ENCODE measurements at regions not wholly inside any gene's neighbourhood (a gene's known extent, or its start where the extent isn't known, plus 50 kb on each side); places are given as distances from the start of the nearest gene placed in this dataset.
A peak's percentile ranks its signal among the peaks of the same experiment; 100 is the strongest.
"Not testable (repeated sequence)": the region's sequence is repeated elsewhere in the genome, so short reads cannot be mapped to it uniquely, and the experiment has no call there.

GRCh38 chr3:156038869-156039268, 81.5 kb upstream of the KCNAB1 start:
- Histone ChIP-seq H3K36me3 (no peaks in the 10 kb centered on the region), H3K4me1 (no peaks in the 10 kb centered on the region), H3K27me3 (no peaks in the 10 kb centered on the region), H3K9me3 (no peaks in the 10 kb centered on the region), H3K27ac (no peak overlapping the region), H3K4me3 (no peak overlapping the region)
- TF ChIP-seq EP300 (IDR thresholded peaks at IDR 0.05) (no peak), CTCF (IDR thresholded peaks at IDR 0.05) (no peak), POLR2A (IDR thresholded peaks at IDR 0.05) (no peak)
- WGBS, 2 donors = 91 to 95% methylated on average over 1 of the region's 1 CpG
- no peak for DNase-seq (ENCODE audit: low spot score in 2 of 2)

- H3K36me3 ChIP-seq = no peaks in the 10 kb centered on the region
- WGBS, 2 donors = 53 to 65% methylated on average over 1 of the region's 1 CpG
- H3K27me3 ChIP-seq = no peaks in the 10 kb centered on the region
- no peak overlapping the region for H3K4me3 ChIP-seq
- TF ChIP-seq CTCF (IDR thresholded peaks at IDR 0.05) (no peak), POLR2A (IDR thresholded peaks at IDR 0.05) (no peak), EP300 (IDR thresholded peaks at IDR 0.05) (no peak)
- H3K9me3 ChIP-seq = no peaks in the 10 kb centered on the region
- no peak for DNase-seq (ENCODE audit: low spot score in 2 of 2)
- no peaks in the 10 kb centered on the region for H3K4me1 ChIP-seq
- no peak overlapping the region for H3K27ac ChIP-seq
Observed at GRCh38 chr3:156040041-156040440, 80.3 kb upstream of the KCNAB1 start.

- DNase-seq (ENCODE audit: low spot score in 2 of 2); H3K27ac ChIP-seq; H3K4me1 ChIP-seq; H3K27me3 ChIP-seq; H3K9me3 ChIP-seq; H3K4me3 ChIP-seq; H3K36me3 ChIP-seq: not testable (repeated sequence)
- WGBS, 2 donors = 93 to 99% methylated on average over 13 to 35 of the region's 36 CpGs
Observed at GRCh38 chr3:156041216-156041841, 79.0 kb upstream of the KCNAB1 start.

- not testable (repeated sequence) for H3K4me3 ChIP-seq; H3K4me1 ChIP-seq; H3K9me3 ChIP-seq; H3K27me3 ChIP-seq; H3K27ac ChIP-seq; H3K36me3 ChIP-seq; DNase-seq (ENCODE audit: low spot score in 2 of 2)
- WGBS, 2 donors = 83 to 89% methylated on average over 7 of the region's 7 CpGs
Observed at GRCh38 chr3:156041856-156042255, 78.5 kb upstream of the KCNAB1 start.

- not testable (repeated sequence) for H3K27me3 ChIP-seq, H3K27ac ChIP-seq, H3K4me3 ChIP-seq, H3K36me3 ChIP-seq, H3K4me1 ChIP-seq, H3K9me3 ChIP-seq
- DNase-seq (ENCODE audit: low spot score in 2 of 2) = peak; percentile 34 to 64
- 41 to 57% methylated on average over 17 of the region's 17 CpGs for WGBS, 2 donors
- TF ChIP-seq CTCF (IDR thresholded peaks at IDR 0.05) = peak; percentile 40 to 63 (median 54)
Observed at GRCh38 chr3:156043832-156044633, 76.3 kb upstream of the KCNAB1 start.

GRCh38 chr3:156044634-156044975, 75.8 kb upstream of the KCNAB1 start:
- no peaks in the 10 kb centered on the region for H3K36me3 ChIP-seq
- H3K4me1 ChIP-seq = no peaks in the 10 kb centered on the region
- DNase-seq (ENCODE audit: low spot score in 2 of 2) = no peak
- no peak overlapping the region for H3K27ac ChIP-seq
- 96% methylated on average over 11 to 13 of the region's 13 CpGs for WGBS, 2 donors
- no peaks in the 10 kb centered on the region for H3K9me3 ChIP-seq
- H3K27me3 ChIP-seq = no peaks in the 10 kb centered on the region
- no peak overlapping the region for H3K4me3 ChIP-seq
- TF ChIP-seq POLR2A (IDR thresholded peaks at IDR 0.05) (no peak), EP300 (IDR thresholded peaks at IDR 0.05) (no peak), CTCF (IDR thresholded peaks at IDR 0.05) (no peak)

GRCh38 chr3:156048483-156048882, 71.9 kb upstream of the KCNAB1 start:
- WGBS, 2 donors = 94% methylated on average over 3 of the region's 3 CpGs
- not testable (repeated sequence) for DNase-seq (ENCODE audit: low spot score in 2 of 2); H3K27me3 ChIP-seq; H3K4me3 ChIP-seq; H3K27ac ChIP-seq; H3K36me3 ChIP-seq; H3K9me3 ChIP-seq; H3K4me1 ChIP-seq
